Smooth muscle cell (in vitro differentiated cells): ENCODE measurements at regions not wholly inside any gene's neighbourhood (a gene's known extent, or its start where the extent isn't known, plus 50 kb on each side); places are given as distances from the start of the nearest gene placed in this dataset.

Experiments
- DNase-seq: peaks from one replicate; lab custom pipeline; 2025; ENCODE audit not compliant: unreplicated experiment; lab: John Stamatoyannopoulos, UW
- H2AFZ ChIP-seq: fragments of 200-600 bp; sonication (generic); 2 replicates; pipeline ENCODE4 v1.6.0; 2016; ENCODE audit warnings: antibody characterized with exemption, low read depth, mild to moderate bottlenecking
- H3F3A ChIP-seq: fragments of 200-600 bp; sonication (generic); 2 replicates; pipeline ENCODE4 v1.6.0; 2017; ENCODE audit warnings: antibody characterized with exemption, low read depth
- H3K27ac ChIP-seq: fragments of 200-600 bp; sonication (generic); 2 replicates; pipeline ENCODE4 v1.5.1; 2016; ENCODE audit warnings: low read depth, mild to moderate bottlenecking
- H3K27me3 ChIP-seq: fragments of 200-600 bp; sonication (generic); 2 replicates; pipeline ENCODE4 v1.6.1; 2016; ENCODE audit warnings: low read depth, mild to moderate bottlenecking
- H3K36me3 ChIP-seq: fragments of 200-600 bp; sonication (generic); 2 replicates; pipeline ENCODE4 v1.5.1; 2016; ENCODE audit warnings: low read depth
- H3K4me1 ChIP-seq: fragments of 200-600 bp; sonication (generic); 2 replicates; pipeline ENCODE4 v1.5.1; 2016; ENCODE audit warnings: low read depth
- H3K4me2 ChIP-seq: fragments of 200-600 bp; sonication (generic); 2 replicates; pipeline ENCODE4 v1.6.0; 2016; ENCODE audit warnings: mild to moderate bottlenecking
- H3K4me3 ChIP-seq: fragments of 200-600 bp; sonication (generic); 2 replicates; pipeline ENCODE4 v1.5.1; 2016; ENCODE audit warnings: mild to moderate bottlenecking
- H3K79me2 ChIP-seq: fragments of 200-600 bp; sonication (generic); 2 replicates; pipeline ENCODE4 v1.6.0; 2016; ENCODE audit warnings: low read depth, mild to moderate bottlenecking
- H3K9ac ChIP-seq: fragments of 200-600 bp; sonication (generic); 2 replicates; pipeline ENCODE4 v1.6.0; 2016; ENCODE audit warnings: low read depth
- H3K9me3 ChIP-seq: fragments of 200-600 bp; sonication (generic); replicated peaks from 2 replicates; pipeline ENCODE4 v1.5.1; 2016; ENCODE audit warnings: low read depth
- H4K20me1 ChIP-seq: fragments of 200-600 bp; sonication (generic); 2 replicates; pipeline ENCODE4 v1.6.0; 2016; ENCODE audit warnings: low read depth
- WGBS: methylation state at CpG from one replicate; pipeline ENCODE4 v1.1.7; 2016; ENCODE audit warnings: low lambda C conversion rate; 5-methylcytosine and 5-hydroxymethylcytosine counted together
- TF ChIP-seq, protein P1 (sequence below): fragments of 200-600 bp; sonication (generic); IDR thresholded peaks from 2 replicates; pipeline ENCODE4 v1.5.1; 2017; ENCODE audit warnings: borderline replicate concordance, mild to moderate bottlenecking, antibody characterized with exemption; ENCODE audit not compliant: insufficient read depth, poor library complexity, severe bottlenecking

DNA sequence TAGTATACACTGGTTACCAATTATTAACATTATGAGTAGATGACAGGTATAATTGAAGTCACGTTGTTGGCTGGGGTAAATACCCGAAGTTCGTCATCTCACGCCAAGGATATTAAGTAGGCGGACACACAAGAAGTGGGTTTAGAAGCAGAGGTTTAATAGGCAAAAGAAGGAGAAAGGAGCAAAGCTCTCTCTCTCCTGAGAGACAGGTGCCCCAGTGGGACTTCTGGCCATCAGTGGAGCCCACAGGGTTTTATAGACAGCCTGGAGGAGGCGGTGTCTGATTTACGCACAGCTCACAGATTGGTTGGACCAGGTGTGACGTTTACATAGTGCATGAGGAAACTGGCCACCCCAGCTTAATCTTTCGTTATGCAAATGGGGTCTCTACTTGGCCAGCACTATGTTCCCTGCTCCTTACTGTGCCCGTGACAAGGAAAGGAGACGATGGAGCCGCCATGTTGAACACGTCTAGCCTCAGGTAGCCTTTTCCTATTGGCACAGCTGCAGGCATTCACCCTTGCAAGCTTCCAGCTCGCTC, 128.8 kb upstream of the KYNU start:
- H3K79me2 ChIP-seq = no peaks in the 10 kb centered on the region
- H3K27ac ChIP-seq = no peak overlapping the region
- 95% methylated on average over 14 of the region's 14 CpGs for WGBS
- H3K27me3 ChIP-seq = no peaks in the 10 kb centered on the region
- no peak overlapping the region for H3K9ac ChIP-seq
- H3K9me3 ChIP-seq = no peaks in the 10 kb centered on the region
- TF ChIP-seq, protein P1, sequence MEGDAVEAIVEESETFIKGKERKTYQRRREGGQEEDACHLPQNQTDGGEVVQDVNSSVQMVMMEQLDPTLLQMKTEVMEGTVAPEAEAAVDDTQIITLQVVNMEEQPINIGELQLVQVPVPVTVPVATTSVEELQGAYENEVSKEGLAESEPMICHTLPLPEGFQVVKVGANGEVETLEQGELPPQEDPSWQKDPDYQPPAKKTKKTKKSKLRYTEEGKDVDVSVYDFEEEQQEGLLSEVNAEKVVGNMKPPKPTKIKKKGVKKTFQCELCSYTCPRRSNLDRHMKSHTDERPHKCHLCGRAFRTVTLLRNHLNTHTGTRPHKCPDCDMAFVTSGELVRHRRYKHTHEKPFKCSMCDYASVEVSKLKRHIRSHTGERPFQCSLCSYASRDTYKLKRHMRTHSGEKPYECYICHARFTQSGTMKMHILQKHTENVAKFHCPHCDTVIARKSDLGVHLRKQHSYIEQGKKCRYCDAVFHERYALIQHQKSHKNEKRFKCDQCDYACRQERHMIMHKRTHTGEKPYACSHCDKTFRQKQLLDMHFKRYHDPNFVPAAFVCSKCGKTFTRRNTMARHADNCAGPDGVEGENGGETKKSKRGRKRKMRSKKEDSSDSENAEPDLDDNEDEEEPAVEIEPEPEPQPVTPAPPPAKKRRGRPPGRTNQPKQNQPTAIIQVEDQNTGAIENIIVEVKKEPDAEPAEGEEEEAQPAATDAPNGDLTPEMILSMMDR = no peak
- no peak overlapping the region for H3K4me2 ChIP-seq
- no peaks in the 10 kb centered on the region for H3K4me1 ChIP-seq
- no peak overlapping the region for H2AFZ ChIP-seq
- no peaks in the 10 kb centered on the region for H4K20me1 ChIP-seq
- DNase-seq = no peak
- H3F3A ChIP-seq = no peaks in the 10 kb centered on the region
- no peaks in the 10 kb centered on the region for H3K36me3 ChIP-seq
- no peak overlapping the region for H3K4me3 ChIP-seq

DNA sequence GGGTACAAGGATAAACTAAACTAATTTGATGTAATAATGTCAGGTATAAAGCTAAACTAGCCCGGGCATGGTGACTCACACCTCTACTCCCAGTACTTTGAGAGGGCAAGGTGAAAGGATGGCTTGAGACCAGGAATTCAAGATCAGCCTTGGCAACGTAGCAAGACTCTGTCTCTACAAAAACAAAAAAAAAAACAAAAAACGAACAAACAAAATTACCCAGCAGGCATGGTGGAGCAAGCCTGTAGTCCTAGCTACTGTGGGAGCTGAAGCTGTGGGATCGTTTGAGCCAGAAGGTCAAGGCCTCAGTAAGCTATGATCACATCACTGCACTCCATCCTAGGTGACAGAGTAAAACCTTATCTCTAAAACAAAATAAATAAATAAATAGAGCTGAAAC, 131.8 kb upstream of the KYNU start:
- H3K79me2 ChIP-seq = no peaks in the 10 kb centered on the region
- H3K9ac ChIP-seq = no peak overlapping the region
- no peak for DNase-seq
- TF ChIP-seq, protein P1 = no peak
- H3K4me2 ChIP-seq = no peak overlapping the region
- no peaks in the 10 kb centered on the region for H3K27me3 ChIP-seq
- H3K27ac ChIP-seq = no peak overlapping the region
- no peaks in the 10 kb centered on the region for H3K9me3 ChIP-seq
- no peak overlapping the region for H2AFZ ChIP-seq
- no peaks in the 10 kb centered on the region for H4K20me1 ChIP-seq
- H3K36me3 ChIP-seq = no peaks in the 10 kb centered on the region
- H3K4me3 ChIP-seq = no peak overlapping the region
- WGBS = 77% methylated on average over 4 of the region's 4 CpGs
- no peaks in the 10 kb centered on the region for H3F3A ChIP-seq
- H3K4me1 ChIP-seq = no peaks in the 10 kb centered on the region

DNA sequence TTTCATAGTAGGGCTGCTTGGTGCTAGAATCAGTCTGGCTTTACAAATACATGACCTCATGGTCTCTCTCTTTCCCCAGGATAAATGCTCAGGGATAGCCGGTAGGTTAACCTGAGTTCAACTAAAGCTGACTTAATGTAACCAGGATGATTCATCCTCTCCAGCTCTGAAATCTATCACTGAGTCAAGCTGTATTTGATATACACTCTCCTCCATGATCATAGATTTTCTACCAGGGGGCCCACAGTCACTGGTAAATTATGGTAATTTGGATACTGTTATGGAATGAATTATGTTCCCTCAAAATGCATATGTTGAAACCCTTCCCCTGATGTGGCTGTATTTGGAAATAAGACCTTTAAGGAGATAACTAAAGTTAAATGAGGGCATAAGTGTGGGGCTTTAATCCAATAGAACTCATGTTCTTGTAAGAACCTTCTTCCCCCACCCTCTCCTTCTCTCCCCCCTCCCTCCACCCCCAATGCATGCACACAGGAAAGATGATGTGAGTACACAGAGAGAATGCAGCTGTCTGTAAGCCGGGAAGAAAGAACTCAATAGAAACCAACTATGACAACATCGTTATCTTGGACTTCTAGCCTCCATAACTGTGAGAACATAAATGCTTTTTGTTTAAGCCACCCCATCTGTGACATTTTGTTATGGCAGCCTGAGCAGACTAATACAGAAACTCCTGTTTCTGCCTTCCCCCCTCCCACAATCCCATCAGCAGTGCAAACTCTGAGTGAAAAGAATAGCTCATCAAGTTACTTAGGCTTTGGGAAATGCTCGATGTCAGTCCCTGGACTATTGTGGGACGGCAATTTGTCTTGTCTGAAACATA, 134.9 kb upstream of the KYNU start:
- 84% methylated on average over 5 of the region's 5 CpGs for WGBS
- H4K20me1 ChIP-seq = no peaks in the 10 kb centered on the region
- no peaks in the 10 kb centered on the region for H3K9me3 ChIP-seq
- H3K4me3 ChIP-seq = no peak overlapping the region
- no peaks in the 10 kb centered on the region for H3K4me1 ChIP-seq
- no peak overlapping the region for H2AFZ ChIP-seq
- H3K79me2 ChIP-seq = no peaks in the 10 kb centered on the region
- H3K27me3 ChIP-seq = no peaks in the 10 kb centered on the region
- H3F3A ChIP-seq = no peaks in the 10 kb centered on the region
- no peak for DNase-seq
- no peaks in the 10 kb centered on the region for H3K36me3 ChIP-seq
- H3K4me2 ChIP-seq = no peak overlapping the region
- H3K9ac ChIP-seq = no peak overlapping the region
- H3K27ac ChIP-seq = no peak overlapping the region
- TF ChIP-seq, protein P1 = no peak
